ENCODE measurements at regions not wholly inside any gene's neighbourhood (a gene's known extent, or its start where the extent isn't known, plus 50 kb on each side); places are given as distances from the start of the nearest gene placed in this dataset.

GRCh38 chr10:108783897-108784296 is 1139.4 kb downstream of the XPNPEP1 start:
- Mint-ChIP-seq H3K36me3 (ENCODE audit: low read depth, unreplicated experiment) (peaks cover 9% of the 10 kb centered on the region), H3K27me3 (ENCODE audit: unreplicated experiment) (no peaks in the 10 kb centered on the region), H3K4me1 (ENCODE audit: unreplicated experiment) (peaks cover 4% of the 10 kb centered on the region), H3K9me3 (ENCODE audit: unreplicated experiment) (peaks cover 10% of the 10 kb centered on the region), H3K4me3 (ENCODE audit: unreplicated experiment) (no peak overlapping the region), H3K27ac (ENCODE audit: unreplicated experiment) (no peak overlapping the region)
- peak; percentile 19 for DNase-seq (ENCODE audit: low spot score)
- TF ChIP-seq, protein P1, sequence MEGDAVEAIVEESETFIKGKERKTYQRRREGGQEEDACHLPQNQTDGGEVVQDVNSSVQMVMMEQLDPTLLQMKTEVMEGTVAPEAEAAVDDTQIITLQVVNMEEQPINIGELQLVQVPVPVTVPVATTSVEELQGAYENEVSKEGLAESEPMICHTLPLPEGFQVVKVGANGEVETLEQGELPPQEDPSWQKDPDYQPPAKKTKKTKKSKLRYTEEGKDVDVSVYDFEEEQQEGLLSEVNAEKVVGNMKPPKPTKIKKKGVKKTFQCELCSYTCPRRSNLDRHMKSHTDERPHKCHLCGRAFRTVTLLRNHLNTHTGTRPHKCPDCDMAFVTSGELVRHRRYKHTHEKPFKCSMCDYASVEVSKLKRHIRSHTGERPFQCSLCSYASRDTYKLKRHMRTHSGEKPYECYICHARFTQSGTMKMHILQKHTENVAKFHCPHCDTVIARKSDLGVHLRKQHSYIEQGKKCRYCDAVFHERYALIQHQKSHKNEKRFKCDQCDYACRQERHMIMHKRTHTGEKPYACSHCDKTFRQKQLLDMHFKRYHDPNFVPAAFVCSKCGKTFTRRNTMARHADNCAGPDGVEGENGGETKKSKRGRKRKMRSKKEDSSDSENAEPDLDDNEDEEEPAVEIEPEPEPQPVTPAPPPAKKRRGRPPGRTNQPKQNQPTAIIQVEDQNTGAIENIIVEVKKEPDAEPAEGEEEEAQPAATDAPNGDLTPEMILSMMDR (IDR thresholded peaks at IDR 0.05; ENCODE audit: unreplicated experiment): peak; percentile 40

- H3K4me3 Mint-ChIP-seq (ENCODE audit: unreplicated experiment): no peak overlapping the region
- peaks cover 10% of the 10 kb centered on the region for H3K9me3 Mint-ChIP-seq (ENCODE audit: unreplicated experiment)
- no peak overlapping the region for H3K27ac Mint-ChIP-seq (ENCODE audit: unreplicated experiment)
- peaks cover 9% of the 10 kb centered on the region for H3K36me3 Mint-ChIP-seq (ENCODE audit: low read depth, unreplicated experiment)
- TF ChIP-seq, protein P1 (IDR thresholded peaks at IDR 0.05; ENCODE audit: unreplicated experiment): no peak
- H3K4me1 Mint-ChIP-seq (ENCODE audit: unreplicated experiment): peaks cover 4% of the 10 kb centered on the region
- no peaks in the 10 kb centered on the region for H3K27me3 Mint-ChIP-seq (ENCODE audit: unreplicated experiment)
- DNase-seq (ENCODE audit: low spot score): no peak
Observed at GRCh38 chr10:108782411-108782810, 1140.9 kb downstream of the XPNPEP1 start.

DNA sequence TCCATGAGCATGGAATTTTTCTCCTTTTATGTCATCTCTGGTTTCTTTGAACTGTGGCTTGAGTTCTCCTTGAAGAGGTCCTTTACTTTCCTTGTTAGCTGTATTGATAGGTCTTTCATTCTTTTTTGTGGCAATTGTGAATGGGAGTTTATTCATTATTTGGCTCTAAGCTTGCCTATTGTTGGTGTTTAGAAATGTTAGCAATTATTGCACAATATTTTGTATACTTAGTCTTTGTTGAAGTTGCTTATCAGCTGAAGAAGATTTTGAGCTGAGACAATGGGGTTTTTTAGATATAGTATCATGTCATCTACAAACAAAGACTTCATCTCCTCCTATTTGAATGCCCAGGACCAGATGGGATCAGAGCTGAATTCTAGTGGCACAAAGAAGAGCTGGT is 1143.8 kb downstream of the XPNPEP1 start:
- H3K36me3 Mint-ChIP-seq (ENCODE audit: low read depth, unreplicated experiment): no peaks in the 10 kb centered on the region
- no peaks in the 10 kb centered on the region for H3K9me3 Mint-ChIP-seq (ENCODE audit: unreplicated experiment)
- H3K4me1 Mint-ChIP-seq (ENCODE audit: unreplicated experiment): peaks cover 4% of the 10 kb centered on the region
- no peaks in the 10 kb centered on the region for H3K27me3 Mint-ChIP-seq (ENCODE audit: unreplicated experiment)
- no peak for DNase-seq (ENCODE audit: low spot score)
- TF ChIP-seq, protein P1 (IDR thresholded peaks at IDR 0.05; ENCODE audit: unreplicated experiment): no peak
- H3K27ac Mint-ChIP-seq (ENCODE audit: unreplicated experiment): no peak overlapping the region
- H3K4me3 Mint-ChIP-seq (ENCODE audit: unreplicated experiment): no peak overlapping the region

- DNase-seq (ENCODE audit: low spot score): no peak
- Mint-ChIP-seq H3K27ac (ENCODE audit: unreplicated experiment) (no peak overlapping the region), H3K9me3 (ENCODE audit: unreplicated experiment) (no peaks in the 10 kb centered on the region), H3K27me3 (ENCODE audit: unreplicated experiment) (no peaks in the 10 kb centered on the region), H3K4me3 (ENCODE audit: unreplicated experiment) (no peak overlapping the region), H3K36me3 (ENCODE audit: low read depth, unreplicated experiment) (no peaks in the 10 kb centered on the region), H3K4me1 (ENCODE audit: unreplicated experiment) (peaks cover 4% of the 10 kb centered on the region)
- TF ChIP-seq, protein P1 (IDR thresholded peaks at IDR 0.05; ENCODE audit: unreplicated experiment): no peak
Observed at GRCh38 chr10:108775911-108776475, 1147.3 kb downstream of the XPNPEP1 start.

DNA sequence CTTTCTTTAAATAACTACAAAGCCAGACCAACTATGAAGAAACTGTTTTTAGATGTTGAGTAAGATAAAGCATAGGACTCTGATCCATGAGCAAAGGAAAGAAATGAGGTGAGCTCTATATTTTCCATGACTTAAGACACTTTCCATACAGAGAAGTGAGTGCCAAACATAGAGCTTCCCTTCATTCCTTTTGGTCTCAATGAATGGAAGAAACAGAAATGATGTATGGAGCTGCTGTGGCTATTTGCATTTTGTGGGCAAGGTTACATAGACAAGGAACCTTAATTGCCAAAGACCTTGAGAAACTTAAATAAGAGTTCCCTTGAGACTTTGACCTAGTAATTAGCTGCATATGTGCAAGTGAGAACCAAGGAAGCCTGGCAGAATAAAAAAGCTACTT is 1152.2 kb downstream of the XPNPEP1 start:
- H3K4me1 Mint-ChIP-seq (ENCODE audit: unreplicated experiment): no peaks in the 10 kb centered on the region
- no peaks in the 10 kb centered on the region for H3K36me3 Mint-ChIP-seq (ENCODE audit: low read depth, unreplicated experiment)
- no peak for DNase-seq (ENCODE audit: low spot score)
- peaks cover 3% of the 10 kb centered on the region for H3K27me3 Mint-ChIP-seq (ENCODE audit: unreplicated experiment)
- H3K4me3 Mint-ChIP-seq (ENCODE audit: unreplicated experiment): no peak overlapping the region
- H3K9me3 Mint-ChIP-seq (ENCODE audit: unreplicated experiment): no peaks in the 10 kb centered on the region
- TF ChIP-seq, protein P1 (IDR thresholded peaks at IDR 0.05; ENCODE audit: unreplicated experiment): no peak
- H3K27ac Mint-ChIP-seq (ENCODE audit: unreplicated experiment): no peak overlapping the region

All from endothelial cell (in vitro differentiated cells).